T-helper 2 cell (primary cell): ENCODE measurements at regions not wholly inside any gene's neighbourhood (a gene's known extent, or its start where the extent isn't known, plus 50 kb on each side); places are given as distances from the start of the nearest gene placed in this dataset.

Experiments used
- DNase-seq, 5 experiments: peaks; one replicate each; pipeline versions ENCODE4 v3.0.0 to v3.0.0-alpha.2; 2012 to 2022

GRCh38 chr2:7552825-7553570 lies 635.8 kb downstream of the RNF144A start:
- peak in 1 of 5 experiments; percentile 60 for DNase-seq

- DNase-seq: no peak
These were observed 638.0 kb downstream of the RNF144A start for GRCh38 chr2:7555260-7555659.

GRCh38 chr2:7557376-7557775 lies 640.2 kb downstream of the RNF144A start:
- DNase-seq: no peak

- DNase-seq: no peak
These were observed 642.6 kb downstream of the RNF144A start for GRCh38 chr2:7559791-7560190.

GRCh38 chr2:7566382-7566881 lies 649.2 kb downstream of the RNF144A start:
- DNase-seq: no peak

GRCh38 chr2:7567116-7567515 lies 649.9 kb downstream of the RNF144A start:
- DNase-seq: peak in 1 of 5 experiments; percentile 56

GRCh38 chr2:7567646-7568045 lies 650.4 kb downstream of the RNF144A start:
- DNase-seq: peak in 4 of 5 experiments; percentile 4 to 86 (median 22)

GRCh38 chr2:7570247-7570646 lies 653.0 kb downstream of the RNF144A start:
- no peak for DNase-seq

GRCh38 chr2:7571701-7572100 lies 654.5 kb downstream of the RNF144A start:
- no peak for DNase-seq

GRCh38 chr2:7572450-7572849 lies 655.2 kb downstream of the RNF144A start:
- peak in 1 of 5 experiments; percentile 81 for DNase-seq

GRCh38 chr2:7573166-7573825 lies 656.1 kb downstream of the RNF144A start:
- DNase-seq: no peak

- DNase-seq: no peak
These were observed 657.2 kb downstream of the RNF144A start for GRCh38 chr2:7574385-7574784.

- DNase-seq: no peak
These were observed 660.6 kb downstream of the RNF144A start for GRCh38 chr2:7577769-7578168.

- no peak for DNase-seq
These were observed 666.8 kb downstream of the RNF144A start for GRCh38 chr2:7584017-7584416.

- no peak for DNase-seq
These were observed 669.7 kb downstream of the RNF144A start for GRCh38 chr2:7586898-7587297.

- DNase-seq: no peak
These were observed 671.1 kb downstream of the RNF144A start for GRCh38 chr2:7588295-7588694.

GRCh38 chr2:7592618-7593140 lies 675.5 kb downstream of the RNF144A start:
- no peak for DNase-seq

GRCh38 chr2:7593360-7593759 lies 676.1 kb downstream of the RNF144A start:
- no peak for DNase-seq

- no peak for DNase-seq
These were observed 677.0 kb downstream of the RNF144A start for GRCh38 chr2:7594211-7594610.

- DNase-seq: no peak
These were observed 678.0 kb downstream of the RNF144A start for GRCh38 chr2:7595206-7595605.

GRCh38 chr2:7598402-7598801 lies 681.2 kb downstream of the RNF144A start:
- DNase-seq: no peak

- no peak for DNase-seq
These were observed 682.4 kb downstream of the RNF144A start for GRCh38 chr2:7599462-7600258.

GRCh38 chr2:7601990-7602389 lies 684.8 kb downstream of the RNF144A start:
- no peak for DNase-seq
